ENCODE measurements at regions not wholly inside any gene's neighbourhood (a gene's known extent, or its start where the extent isn't known, plus 50 kb on each side); places are given as distances from the start of the nearest gene placed in this dataset.

DNA sequence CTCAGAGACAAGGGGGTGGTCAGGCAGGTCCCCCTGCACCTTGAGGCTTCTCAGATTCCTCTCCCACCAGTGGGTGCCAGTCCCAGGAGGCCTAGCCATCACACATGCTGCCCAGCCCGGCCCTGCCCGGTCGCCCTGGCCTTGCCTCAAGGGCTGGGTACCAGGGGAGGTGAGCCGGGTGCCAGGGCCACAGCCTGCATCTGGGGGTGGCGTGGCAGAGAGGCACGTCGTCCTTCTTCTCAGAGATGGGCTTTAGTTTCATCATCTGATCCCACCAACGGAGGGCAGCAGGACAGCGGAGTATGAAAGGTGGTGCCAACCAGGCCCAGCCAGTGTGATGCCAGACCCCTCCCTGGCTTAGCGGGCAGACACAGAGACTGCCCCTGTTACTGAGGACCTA lies 161.7 kb downstream of the TFCP2L1 start:
- no peak for DNase-seq

GRCh38 chr2:121124330-121124729 lies 160.7 kb downstream of the TFCP2L1 start:
- DNase-seq = no peak

DNA sequence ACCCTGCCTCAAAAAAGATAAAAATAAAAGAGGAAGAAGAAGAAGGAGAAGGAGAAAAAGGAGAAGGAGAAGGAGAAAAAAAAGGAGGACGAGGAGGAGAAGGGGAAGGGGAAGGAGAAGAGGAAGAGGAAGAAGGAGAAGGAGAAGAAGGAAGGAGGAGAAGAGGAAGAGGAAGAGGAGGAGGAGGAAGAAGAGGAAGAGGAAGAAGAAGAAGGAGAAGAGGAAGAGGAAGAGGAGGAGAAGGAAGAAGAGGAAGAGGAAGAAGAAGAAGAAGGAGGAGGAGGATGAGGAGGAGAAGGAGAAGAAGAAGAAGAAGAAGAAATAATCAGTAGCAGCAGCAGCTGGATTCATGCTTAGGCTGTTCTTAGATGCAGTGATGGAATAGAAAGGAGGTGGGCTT lies 159.7 kb downstream of the TFCP2L1 start:
- no peak for DNase-seq

- DNase-seq = no peak
These were observed 156.0 kb downstream of the TFCP2L1 start for GRCh38 chr2:121128741-121129659.

- DNase-seq = no peak
These were observed 155.3 kb downstream of the TFCP2L1 start for GRCh38 chr2:121129692-121130091.

DNA sequence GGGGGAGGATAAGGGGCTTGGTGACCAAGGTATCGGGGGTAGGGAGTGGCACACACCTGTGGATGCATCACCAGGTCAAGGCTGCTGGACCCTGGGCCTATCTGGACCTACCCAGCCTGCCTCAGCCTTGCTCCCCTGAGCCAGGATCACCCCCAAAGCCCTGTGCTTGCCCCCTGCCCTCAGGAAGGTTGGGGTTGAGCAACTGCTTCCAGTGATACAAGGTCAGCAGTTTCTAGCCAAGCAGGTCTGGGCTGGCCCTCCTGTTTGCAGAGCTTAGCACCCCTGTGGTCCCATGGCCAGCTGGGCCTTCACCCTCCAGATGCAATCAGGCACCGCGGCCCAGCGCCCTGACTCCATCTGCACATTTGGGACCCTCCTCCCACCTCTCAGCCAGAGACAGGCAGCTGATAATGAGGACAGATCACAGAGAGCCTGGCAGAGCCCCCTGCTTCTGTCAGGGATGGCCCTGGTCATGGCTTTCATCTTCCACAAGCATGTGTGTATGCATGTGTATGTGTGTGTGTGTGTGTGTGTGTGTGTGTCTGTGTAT lies 154.6 kb downstream of the TFCP2L1 start:
- no peak for DNase-seq

- DNase-seq = no peak
These were observed 153.6 kb downstream of the TFCP2L1 start for GRCh38 chr2:121131375-121131774.

DNA sequence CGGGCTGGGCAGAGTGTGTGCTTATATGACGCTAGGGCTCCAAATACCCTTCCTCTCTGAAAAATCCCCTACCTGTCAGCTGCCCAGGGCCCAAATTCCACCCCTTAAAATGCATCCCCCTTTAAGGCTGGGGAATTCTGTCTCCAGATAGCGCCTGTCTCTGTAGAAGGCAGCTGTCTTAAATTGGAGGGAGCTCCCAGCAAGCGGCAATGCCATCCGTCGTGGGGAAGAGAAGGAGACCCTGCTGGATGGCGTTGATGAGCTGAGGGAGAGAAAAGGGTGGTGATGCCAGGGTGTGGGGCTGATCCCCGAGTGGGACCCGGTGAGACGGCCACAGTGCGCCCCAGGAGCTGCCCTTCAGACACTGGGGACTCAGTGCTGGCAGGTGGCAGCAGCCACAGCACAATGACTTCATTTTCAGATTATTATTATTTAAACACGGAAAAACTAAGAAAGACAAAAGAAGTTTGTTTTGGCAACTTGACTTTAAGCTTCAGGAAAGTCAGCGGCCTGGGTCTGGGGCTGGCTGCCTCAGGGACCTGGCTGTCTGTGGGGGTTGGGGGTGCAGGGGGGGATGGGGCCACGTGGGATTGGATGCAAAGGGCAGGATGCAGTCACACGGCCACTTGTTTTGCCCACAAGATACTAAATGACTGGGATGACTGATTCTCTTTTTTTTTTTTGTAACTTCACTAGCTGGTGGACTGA lies 152.8 kb downstream of the TFCP2L1 start:
- DNase-seq = no peak

- no peak for DNase-seq
These were observed 152.3 kb downstream of the TFCP2L1 start for GRCh38 chr2:121132762-121133107.

- DNase-seq = no peak
These were observed 151.3 kb downstream of the TFCP2L1 start for GRCh38 chr2:121133551-121134319.

- DNase-seq = no peak
These were observed 150.3 kb downstream of the TFCP2L1 start for GRCh38 chr2:121134728-121135127.

DNA sequence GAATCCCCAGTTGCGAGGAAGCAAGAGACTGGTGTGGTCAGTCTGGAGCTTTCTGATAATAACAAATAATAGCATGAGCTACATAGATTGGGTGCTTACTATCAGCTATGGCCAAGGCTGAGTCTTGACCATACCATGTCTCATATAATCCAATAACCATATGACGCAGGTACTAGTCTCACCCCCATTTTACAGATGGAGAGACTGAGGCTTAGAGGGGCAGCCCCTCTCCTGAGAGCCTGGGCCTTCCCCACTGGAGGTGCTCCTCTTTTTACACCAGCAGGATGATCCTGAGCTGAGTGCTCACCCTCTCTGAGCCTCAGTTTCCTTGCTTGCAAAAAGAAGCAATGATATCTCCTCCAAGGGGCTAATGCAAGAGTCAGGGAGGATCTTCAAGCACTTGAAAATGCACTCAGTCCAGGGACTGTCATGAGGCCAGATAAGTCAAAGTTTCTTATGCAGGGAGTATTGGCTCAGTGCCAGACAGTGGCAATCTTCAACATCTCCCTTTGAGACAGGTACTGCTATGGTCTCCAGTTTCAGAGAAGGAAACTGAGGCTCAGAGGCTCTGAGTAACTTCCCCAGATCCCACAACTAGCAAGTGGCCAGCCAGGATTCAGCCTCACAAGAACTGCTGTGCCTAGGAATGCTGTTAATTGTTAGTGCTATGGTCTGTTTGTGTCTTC lies 149.7 kb downstream of the TFCP2L1 start:
- no peak for DNase-seq

GRCh38 chr2:121136323-121136722 lies 148.7 kb downstream of the TFCP2L1 start:
- no peak for DNase-seq

- no peak for DNase-seq
These were observed 147.4 kb downstream of the TFCP2L1 start for GRCh38 chr2:121137571-121137970.

- no peak for DNase-seq
These were observed 144.3 kb downstream of the TFCP2L1 start for GRCh38 chr2:121140734-121141133.

DNA sequence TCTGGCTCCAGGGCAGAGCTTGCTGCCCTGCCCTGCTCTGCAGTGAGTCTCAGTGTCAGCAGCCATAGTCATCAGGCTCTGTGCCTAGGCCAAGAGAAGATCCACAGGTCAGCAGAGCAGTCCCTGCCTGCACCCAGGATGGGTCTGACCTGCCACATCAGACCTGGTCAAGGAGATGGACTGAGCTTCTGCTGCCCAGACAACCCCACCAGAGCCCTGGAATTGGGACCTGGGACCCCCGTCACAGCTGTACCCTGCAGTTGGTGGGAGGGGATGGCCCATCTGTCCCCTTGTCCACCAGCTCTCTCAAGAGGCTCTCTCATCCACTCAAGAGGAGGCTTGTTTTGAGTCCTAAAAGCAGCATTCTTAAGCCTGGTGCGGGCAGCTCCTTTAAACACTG lies 142.6 kb downstream of the TFCP2L1 start:
- DNase-seq = no peak

DNA sequence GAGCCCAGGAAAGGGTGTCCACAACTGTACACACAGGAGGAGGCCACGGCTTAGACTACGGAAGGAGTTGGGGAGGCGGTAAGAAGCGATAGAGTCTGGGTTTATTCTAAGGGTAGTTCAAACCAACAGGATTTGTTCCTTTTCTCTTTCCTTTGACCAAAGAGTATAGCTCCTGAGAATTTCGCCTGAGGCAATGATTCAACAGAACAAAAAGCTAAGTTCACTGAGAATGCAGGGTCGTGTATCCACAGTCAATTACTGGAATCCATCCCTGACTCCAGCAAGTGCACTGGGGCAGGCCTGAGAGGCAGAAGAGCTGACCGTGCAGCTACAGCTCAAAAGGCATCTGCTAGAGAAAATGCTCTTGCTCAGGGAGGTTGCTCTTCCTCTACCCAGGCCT lies 140.9 kb downstream of the TFCP2L1 start:
- no peak for DNase-seq

GRCh38 chr2:121146630-121147029 lies 138.4 kb downstream of the TFCP2L1 start:
- DNase-seq = no peak

DNA sequence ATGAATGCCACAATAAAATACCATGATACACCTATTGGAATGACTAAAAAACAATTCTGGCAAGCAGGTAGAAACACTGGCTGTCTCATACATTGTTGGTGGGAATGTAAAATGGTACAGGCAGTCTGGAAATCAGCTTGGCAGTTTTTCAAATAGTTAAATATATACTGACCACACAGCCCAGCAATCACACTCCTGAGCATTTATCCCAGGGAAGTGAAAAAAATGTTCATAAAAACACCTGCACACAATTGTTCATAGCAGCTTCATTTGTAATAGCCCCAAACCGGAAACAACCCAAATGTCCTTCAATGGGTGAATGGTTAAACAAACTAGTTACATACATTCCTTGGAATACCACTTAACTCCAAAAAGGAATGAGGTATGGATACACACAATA lies 137.2 kb downstream of the TFCP2L1 start:
- DNase-seq = no peak

GRCh38 chr2:121148481-121148880 lies 136.5 kb downstream of the TFCP2L1 start:
- no peak for DNase-seq

DNA sequence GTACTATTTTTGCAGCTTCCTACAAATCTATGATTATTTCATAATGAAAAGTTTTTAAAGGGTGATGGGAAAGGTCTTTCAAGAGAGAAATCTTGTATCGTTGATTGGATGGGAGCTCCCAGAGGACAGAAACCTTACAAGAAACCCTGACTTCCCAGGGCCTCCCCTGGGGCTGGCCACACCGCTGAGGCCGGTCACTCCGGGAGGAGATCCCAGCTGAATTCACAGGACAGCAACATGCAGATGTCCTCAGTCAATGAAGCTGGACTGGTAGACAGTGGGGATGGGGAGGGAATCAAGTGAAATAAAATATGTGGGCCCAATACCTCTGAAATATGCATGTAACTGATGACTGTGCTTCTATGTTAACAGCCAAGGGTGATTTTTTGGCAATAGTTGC lies 135.6 kb downstream of the TFCP2L1 start:
- no peak for DNase-seq

GRCh38 chr2:121150126-121150525 lies 134.9 kb downstream of the TFCP2L1 start:
- no peak for DNase-seq

GRCh38 chr2:121150713-121151112 lies 134.3 kb downstream of the TFCP2L1 start:
- no peak for DNase-seq
